GM12864 (cell line): ENCODE measurements at regions not wholly inside any gene's neighbourhood (a gene's known extent, or its start where the extent isn't known, plus 50 kb on each side); places are given as distances from the start of the nearest gene placed in this dataset.

ENCODE experiments used
- DNase-seq: peaks from one replicate; pipeline ENCODE4 v3.0.0-alpha.2; 2011; ENCODE audit warnings: low read depth
- H3K4me3 ChIP-seq: 2 replicates; pipeline ENCODE4 v1.5.1; 2011; ENCODE audit warnings: mild to moderate bottlenecking, low read depth, low read length, control low read depth
- TF ChIP-seq, protein P1 (sequence below): IDR thresholded peaks from 2 replicates; pipeline ENCODE4 v1.5.1; 2011; ENCODE audit warnings: low read depth, mild to moderate bottlenecking, moderate library complexity, low read length, control low read depth, inconsistent platforms; ENCODE audit errors: missing control alignments

DNA sequence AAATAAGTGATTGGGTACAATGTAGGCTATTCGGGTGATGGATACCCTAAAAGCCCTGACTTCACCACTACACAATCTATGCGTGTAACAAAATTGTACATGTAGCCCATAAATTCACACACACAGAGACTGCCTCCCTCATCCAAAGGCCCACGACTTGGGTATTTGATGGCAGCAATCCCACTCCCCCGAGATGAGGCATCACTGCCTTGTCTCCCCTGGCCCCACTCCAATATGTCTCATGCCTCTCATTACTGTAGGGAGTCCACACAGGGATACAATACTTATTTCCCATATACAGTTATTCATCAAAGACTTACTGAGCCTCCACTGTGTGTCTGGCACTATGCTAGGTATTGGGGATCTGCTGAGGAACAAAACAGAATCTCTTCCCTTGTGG, 192.6 kb downstream of the CBLN1 start:
- no peak overlapping the region for H3K4me3 ChIP-seq
- DNase-seq = no peak
- TF ChIP-seq, protein P1, sequence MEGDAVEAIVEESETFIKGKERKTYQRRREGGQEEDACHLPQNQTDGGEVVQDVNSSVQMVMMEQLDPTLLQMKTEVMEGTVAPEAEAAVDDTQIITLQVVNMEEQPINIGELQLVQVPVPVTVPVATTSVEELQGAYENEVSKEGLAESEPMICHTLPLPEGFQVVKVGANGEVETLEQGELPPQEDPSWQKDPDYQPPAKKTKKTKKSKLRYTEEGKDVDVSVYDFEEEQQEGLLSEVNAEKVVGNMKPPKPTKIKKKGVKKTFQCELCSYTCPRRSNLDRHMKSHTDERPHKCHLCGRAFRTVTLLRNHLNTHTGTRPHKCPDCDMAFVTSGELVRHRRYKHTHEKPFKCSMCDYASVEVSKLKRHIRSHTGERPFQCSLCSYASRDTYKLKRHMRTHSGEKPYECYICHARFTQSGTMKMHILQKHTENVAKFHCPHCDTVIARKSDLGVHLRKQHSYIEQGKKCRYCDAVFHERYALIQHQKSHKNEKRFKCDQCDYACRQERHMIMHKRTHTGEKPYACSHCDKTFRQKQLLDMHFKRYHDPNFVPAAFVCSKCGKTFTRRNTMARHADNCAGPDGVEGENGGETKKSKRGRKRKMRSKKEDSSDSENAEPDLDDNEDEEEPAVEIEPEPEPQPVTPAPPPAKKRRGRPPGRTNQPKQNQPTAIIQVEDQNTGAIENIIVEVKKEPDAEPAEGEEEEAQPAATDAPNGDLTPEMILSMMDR = no peak

DNA sequence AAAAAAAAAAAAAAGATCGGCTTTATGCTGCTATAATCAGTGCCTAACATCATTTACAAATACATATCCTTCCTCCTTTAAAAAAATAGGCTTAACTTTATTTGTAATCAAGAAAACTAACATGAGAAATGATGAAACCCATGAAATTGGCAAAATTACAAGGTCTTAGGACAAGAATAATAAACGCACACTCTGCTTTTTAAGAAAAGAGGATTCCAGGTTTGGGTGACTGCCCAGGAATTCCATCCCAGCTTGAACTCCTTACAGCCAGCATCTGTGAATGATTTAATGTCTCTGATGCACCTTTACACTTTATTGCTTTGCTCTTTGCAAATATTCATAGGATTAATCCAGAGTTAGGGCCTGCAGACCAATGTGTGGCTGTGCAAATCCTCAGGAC, 196.0 kb downstream of the CBLN1 start:
- TF ChIP-seq, protein P1 = no peak
- DNase-seq = no peak

DNA sequence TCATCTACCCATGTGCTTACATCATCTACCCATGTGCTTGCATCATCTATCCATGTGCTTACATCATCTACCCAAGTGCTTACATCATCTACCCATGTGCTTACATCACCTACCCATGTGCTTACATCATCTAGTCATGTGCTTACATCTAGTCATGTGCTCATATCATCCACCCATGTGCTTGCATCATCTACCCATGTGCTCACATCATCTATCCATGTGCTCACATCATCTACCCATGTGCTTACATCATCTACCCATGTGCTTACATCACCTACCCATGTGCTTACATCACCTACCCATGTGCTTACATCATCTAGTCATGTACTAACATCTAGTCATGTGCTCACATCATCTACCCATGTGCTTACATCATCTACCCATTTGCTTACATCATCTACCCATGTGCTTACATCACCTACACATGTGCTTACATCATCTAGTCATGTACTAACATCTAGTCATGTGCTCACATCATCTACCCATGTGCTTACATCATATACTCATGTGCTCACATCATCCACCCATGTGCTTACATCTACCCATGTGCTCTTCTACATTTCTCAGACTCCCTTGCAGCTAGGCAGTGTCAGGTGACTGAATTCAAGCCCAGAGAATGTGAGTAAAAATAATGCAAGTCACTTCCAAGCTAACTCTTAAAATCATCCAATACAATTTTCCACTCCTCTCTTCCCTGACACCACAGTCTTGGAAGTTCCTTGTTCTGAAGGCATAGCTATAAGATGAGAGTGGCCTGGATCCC, 196.8 kb downstream of the CBLN1 start:
- no peak for DNase-seq
- TF ChIP-seq, protein P1 = no peak
- H3K4me3 ChIP-seq = no peak overlapping the region

More for the DNA sequence above, 196.0 kb downstream of the CBLN1 start:
- no peak overlapping the region for H3K4me3 ChIP-seq

DNA sequence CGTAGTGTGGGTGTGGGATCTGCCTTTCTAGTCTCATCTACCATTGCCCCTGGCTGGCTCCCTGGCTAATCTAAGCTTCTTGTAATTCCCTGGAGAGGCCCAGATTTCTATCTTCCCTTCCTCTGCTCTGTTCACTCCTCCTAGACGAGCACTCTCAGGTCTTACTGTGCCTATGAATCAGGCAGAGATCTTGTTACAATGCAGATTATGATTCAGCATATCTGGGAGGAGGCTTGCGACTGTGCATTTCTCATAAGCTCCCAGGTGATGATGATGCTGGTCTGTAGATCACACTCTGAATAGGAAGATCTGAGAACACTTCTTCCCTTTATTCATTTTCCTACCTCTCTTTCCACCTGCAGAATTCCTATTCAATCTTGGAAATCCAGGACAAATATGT, 200.1 kb downstream of the CBLN1 start:
- no peak overlapping the region for H3K4me3 ChIP-seq
- TF ChIP-seq, protein P1 = no peak
- DNase-seq = no peak

DNA sequence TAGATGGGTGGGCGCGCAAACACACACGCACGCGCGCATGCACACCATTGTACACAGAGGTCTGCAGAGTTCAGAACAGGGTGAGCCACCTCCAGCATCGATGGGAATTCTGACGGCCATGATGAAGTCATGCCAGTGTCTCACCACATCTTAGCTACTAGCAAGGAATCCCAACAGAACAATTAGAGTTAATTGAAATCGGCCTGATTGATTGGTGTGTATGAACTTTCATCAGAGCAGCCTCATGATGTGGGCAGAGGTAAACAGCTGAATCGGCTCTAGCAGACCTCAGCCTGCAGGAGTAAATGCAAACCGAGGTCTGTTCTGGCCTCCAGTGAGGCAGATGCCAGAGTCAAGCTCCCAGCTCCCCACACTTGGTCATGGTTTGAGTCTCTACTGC, 200.6 kb downstream of the CBLN1 start:
- no peak for DNase-seq
- H3K4me3 ChIP-seq = no peak overlapping the region
- TF ChIP-seq, protein P1 = no peak

DNA sequence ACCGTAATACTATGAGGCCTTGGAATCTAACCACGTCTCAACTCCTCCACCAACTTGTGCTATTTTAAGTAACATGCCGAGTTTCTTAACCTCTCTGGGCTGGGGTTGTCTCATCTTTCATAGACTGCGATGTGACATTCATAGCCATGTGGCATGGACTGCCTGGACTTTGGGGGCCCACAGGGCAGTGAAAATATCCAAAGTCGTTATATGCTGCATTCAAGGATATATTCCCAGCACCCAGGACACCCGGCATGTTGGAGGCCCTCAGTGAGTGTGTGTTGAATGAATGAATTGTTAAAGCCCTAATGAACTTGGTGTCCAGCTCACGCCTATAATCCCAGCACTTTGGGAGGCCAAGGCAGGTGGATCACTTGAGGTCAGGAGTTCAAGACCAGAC, 203.1 kb downstream of the CBLN1 start:
- H3K4me3 ChIP-seq = no peak overlapping the region
- DNase-seq = no peak
- TF ChIP-seq, protein P1 = no peak

DNA sequence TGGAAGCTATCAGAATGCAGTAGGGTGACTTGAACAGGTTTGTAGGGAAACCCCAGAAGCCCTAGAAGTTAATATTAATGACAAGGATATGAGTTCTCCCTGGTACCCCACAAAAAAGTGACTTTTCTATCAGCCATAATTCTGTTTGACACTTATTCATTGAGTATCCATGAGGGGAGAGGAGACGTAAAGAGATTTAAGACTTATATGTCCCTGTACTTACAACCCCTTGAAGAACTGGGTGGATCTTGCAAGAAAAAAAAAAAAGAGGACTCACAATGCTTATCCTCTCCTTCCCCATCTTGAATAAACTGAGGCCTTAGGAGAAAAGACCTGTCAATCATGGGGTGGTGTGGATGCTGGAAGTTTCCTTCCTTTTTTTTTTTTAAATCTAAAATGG, 203.5 kb downstream of the CBLN1 start:
- no peak overlapping the region for H3K4me3 ChIP-seq
- DNase-seq = no peak
- TF ChIP-seq, protein P1 = no peak
